ENCODE measurements at regions not wholly inside any gene's neighbourhood (a gene's known extent, or its start where the extent isn't known, plus 50 kb on each side); places are given as distances from the start of the nearest gene placed in this dataset.
"Not testable (repeated sequence)": the region's sequence is repeated elsewhere in the genome, so short reads cannot be mapped to it uniquely, and the experiment has no call there.

- ChIA-PET CTCF (interaction anchor here (1.4 kb wide), 1 partner anchor 361 kb away, joined by 3 read pairs; no protein-coding TSS in a partner anchor), POLR2A (ENCODE audit: low non-redundant PET) (no interaction called here)
- H3K27ac ChIP-seq = no peak overlapping the region
- no peak for TF ChIP-seq CTCF (conservative IDR thresholded peaks at IDR 0.05; ENCODE audit: low read depth)
- DNase-seq (ENCODE audit: low spot score) = no peak
These were observed 66.9 kb upstream of the PLAAT1 start for GRCh38 chr3:193174140-193174539.

GRCh38 chr3:193179332-193180012, 61.5 kb upstream of the PLAAT1 start:
- DNase-seq (ENCODE audit: low spot score); POLR2A ChIA-PET (ENCODE audit: low non-redundant PET); H3K27ac ChIP-seq: not testable (repeated sequence)
- CTCF ChIA-PET = interaction anchor here (0.8 kb wide), 1 partner anchor 10 kb away, joined by 3 read pairs; no protein-coding TSS in a partner anchor

GRCh38 chr3:193187070-193187722, 53.8 kb upstream of the PLAAT1 start:
- POLR2A ChIA-PET (ENCODE audit: low non-redundant PET) = no interaction called here
- CTCF ChIA-PET = interaction anchor here (0.6 kb wide), 1 partner anchor 1022 kb away, joined by 3 read pairs; no protein-coding TSS in a partner anchor
- no peak for DNase-seq (ENCODE audit: low spot score)
- H3K27ac ChIP-seq = no peak overlapping the region
- TF ChIP-seq CTCF (conservative IDR thresholded peaks at IDR 0.05; ENCODE audit: low read depth) = no peak

GRCh38 chr3:193190146-193190786, 50.8 kb upstream of the PLAAT1 start:
- ChIA-PET CTCF (interaction anchor here (0.6 to 0.7 kb wide), 2 partner anchors 195 to 519 kb away, joined by 3 read pairs; no protein-coding TSS in a partner anchor), POLR2A (ENCODE audit: low non-redundant PET) (no interaction called here)
- no peak for DNase-seq (ENCODE audit: low spot score)

More at GRCh38 chr3:193190146-193190786, 50.8 kb upstream of the PLAAT1 start:
- TF ChIP-seq CTCF (conservative IDR thresholded peaks at IDR 0.05; ENCODE audit: low read depth) = no peak
- no peak overlapping the region for H3K27ac ChIP-seq

All from RWPE1 (cell line).